NOMO-1 treated with DMSO at 0.1 percent for 48 hours (cell line): ENCODE measurements at regions not wholly inside any gene's neighbourhood (a gene's known extent, or its start where the extent isn't known, plus 50 kb on each side); places are given as distances from the start of the nearest gene placed in this dataset.

Experiments
- DNase-seq: peaks from one replicate; lab custom pipeline; 2025; ENCODE audit not compliant: unreplicated experiment; lab: John Stamatoyannopoulos, UW

DNA sequence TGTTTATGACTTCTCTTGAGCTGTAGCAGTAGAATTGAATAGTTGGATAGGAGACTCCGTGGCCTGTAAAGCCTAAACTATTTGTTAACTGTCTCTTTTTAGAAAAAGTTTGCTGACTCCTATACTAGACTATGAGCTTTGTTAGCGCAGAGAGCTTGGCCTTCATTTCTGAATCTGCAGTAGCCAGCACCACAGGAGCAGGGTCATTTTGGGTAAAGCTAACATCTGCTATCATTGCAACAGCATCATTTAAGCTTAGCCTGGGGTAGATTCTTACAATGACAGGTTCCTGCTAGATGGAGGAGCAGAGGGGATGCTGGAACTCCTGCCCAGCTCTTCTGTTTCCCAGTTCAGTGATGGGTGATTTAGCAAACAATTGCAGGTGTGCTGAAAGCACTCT is 133.7 kb upstream of the ASTN2 start:
- DNase-seq: no peak

DNA sequence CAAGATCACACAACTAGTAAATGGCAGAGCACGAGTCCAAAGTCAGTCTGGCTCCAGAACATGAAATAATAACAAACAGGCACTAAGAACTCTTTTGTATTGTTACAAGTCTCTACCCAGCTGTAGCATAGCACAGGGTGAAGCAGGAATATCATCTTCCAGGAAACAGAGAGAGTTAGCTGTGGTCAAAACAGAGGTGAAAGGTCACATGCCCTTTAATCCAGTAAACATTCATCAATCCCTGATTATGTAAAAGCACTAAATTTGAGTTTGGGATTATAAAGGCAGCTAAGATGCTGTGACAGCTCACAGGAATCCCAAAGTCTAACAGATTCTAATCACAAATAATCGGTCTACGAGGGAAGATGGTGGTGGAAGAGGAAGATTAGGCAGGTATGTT is 133.0 kb upstream of the ASTN2 start:
- no peak for DNase-seq

DNA sequence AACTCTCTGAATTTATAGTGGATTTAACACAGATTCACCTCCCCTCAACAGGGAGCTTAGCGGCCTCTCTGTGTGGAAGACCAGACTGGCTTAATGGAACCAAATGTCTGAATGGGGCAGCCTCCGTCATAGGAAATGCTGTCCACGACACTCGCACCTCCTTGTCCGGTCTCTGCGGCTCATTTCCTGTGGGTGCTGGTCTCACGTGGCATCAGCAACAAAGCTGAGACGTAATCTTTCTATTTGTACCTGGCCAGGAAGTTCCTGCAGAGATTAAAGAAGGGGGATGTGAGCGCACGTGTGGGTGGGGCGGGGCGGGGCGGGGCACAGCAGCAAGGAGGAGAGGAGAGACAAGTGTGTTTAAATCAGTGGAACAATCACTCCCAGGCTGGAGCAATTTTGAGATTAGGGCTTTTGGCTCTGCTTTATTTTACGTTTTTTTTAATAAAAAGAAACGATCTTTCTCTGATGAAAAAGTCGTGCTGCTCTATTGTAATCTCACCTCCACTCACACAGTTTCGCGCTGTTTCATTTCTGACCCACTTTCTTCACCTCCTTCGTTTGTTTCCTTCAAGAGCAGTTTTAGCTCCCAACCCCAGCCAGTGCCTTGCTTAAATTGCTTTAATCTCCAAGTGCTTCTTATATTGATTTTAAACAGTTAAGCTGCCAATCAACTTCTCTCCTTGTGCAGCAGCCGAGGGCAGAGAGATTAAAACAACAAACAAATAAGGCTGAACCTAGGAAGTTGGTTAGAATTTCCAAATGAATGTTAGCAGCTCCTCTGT is 132.2 kb upstream of the ASTN2 start:
- DNase-seq: no peak

DNA sequence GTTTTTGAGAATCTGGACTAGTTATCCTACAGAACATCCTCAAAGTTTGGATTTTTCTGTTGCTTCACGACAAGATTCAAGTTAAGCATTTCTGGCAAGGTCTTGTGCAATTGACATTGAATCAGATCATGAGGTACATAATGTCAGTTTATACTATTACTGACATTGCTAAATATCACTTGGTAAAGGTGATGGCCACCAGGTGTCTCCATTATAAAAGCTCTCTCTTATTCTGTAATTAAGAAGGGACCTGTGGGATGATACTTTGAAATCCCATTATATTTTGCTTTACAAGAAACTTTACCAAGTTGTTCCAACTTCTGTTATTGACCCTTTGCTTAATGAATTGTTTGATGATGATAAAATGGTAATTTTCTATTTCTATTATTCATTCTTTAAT is 131.0 kb upstream of the ASTN2 start:
- DNase-seq: no peak

DNA sequence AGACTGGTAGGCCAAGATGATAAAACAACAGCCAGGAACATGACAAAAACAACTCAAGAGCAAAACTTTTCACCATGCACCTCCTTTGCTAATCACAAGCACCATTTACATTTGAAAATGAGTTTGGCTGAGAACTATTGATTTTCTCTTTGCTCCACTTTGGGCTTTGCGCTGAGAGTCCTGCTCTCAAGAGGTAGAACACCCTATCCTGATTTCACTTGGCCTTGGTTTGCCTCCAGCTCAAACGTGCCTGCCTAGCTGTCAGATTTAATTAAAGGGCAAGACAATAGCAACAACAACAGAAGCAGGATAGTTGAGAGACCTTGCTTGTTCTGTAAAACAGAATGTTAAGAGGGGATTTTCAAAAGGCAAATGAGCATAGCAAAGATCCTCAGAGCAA is 128.2 kb upstream of the ASTN2 start:
- no peak for DNase-seq

DNA sequence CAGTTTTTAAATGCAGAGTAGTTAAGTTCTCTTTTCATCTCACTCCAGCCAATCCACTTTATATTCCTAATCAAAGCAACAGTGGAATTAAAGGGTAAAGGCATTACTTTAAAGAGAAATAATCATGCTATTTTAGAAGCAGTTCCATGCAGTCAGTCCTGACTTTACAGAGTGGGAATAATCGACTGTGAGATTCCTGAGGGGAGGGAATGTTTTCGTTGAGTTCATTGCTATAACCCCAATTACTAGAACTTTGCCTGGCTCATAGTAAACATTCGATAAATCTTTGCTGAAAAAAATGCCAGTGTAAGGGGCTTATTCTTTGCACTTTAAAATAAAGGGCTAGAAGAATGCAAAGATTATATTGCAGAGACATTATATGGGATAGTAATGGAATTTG is 127.2 kb upstream of the ASTN2 start:
- DNase-seq: no peak

DNA sequence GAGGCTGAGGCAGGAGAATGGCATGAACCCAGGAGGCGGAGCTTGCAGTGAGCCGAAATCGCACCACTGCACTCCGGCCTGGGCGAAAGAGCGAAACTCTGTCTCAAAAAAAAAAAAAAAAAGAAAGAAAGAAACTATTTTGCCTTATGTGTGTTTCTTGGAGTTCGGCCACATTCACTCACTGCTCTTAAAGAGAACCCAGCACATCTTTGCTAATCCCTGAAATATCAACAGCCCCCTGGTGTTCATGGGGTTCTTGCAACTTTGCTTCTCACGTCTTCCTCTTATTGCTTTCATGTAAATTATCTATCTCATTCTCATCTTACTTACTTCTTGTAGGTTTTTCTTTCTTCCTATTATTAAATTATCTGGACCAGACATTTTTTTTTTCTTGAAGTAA is 126.3 kb upstream of the ASTN2 start:
- DNase-seq: no peak

DNA sequence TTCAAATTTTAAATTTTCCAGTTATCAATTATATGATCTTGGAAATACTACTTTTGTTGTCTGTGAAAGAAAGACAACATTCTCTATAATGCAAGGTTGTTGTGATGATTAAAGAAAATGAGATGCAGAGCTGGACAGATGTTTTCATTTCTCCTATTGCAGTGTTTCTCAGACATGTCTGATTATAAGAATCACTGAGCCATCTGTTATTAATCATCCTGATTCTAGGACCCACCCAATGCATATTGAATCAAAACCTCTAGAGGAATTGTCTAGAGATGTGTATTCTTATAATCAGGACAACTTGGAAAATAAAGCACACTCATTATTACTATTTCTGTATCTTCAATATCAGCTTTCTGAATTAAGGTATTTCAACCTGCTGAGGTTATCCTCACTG is 121.1 kb upstream of the ASTN2 start:
- DNase-seq: no peak

DNA sequence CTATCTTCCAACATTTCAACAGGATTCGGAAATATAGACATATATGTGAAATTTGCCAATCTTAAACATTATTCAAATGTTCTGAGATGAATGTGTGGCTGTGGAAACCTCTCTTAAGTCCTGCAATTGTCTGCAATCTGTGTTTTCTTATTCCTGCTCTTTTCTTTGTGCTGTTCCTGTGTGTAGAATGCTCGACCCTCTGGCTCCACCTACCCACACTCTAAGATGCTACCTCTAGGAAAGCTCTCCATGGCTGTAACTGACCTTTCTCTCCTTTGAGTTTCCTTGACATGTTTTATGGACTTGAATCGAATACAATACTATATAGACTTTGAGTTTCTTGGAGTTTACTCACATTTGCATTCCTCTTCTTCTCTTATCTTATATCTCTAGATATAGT is 120.6 kb upstream of the ASTN2 start:
- no peak for DNase-seq

DNA sequence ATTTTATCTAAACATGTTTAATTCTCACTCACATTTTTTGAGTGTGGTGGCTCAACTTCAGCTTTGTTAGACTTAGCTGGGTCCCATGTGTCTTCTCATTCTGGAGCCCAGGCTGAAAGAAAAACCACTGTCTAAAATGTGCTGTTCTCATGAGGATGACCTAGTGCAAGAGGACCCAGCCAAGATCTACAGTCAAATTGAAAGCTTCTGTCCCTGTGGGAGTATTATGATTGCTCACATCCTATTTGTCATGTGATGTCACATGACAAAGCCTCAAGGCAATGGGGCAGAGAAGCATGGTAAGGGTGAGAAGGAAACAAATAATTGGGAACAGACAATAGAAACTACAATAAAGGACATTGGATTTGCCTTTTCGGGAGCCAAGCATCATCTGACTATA is 113.4 kb upstream of the ASTN2 start:
- DNase-seq: no peak

DNA sequence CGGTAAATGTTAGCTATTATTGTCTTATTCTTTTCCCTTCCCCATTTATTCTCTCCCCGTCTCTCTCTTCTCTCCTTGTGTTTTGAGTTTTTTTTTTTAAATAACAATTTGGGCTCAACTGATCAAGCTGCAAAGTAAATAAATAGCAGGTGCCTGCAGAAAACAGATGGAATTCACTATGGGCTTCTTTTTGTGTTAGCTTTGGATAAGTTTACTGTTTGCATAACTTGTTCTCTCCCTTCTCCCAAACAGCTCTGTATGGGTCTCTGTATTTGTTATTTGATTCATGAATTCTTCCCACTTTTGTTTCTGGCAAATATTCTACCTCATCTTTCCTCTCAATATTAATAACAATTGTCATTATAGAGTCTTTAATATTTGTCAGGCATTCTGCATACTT is 111.8 kb upstream of the ASTN2 start:
- DNase-seq: no peak

DNA sequence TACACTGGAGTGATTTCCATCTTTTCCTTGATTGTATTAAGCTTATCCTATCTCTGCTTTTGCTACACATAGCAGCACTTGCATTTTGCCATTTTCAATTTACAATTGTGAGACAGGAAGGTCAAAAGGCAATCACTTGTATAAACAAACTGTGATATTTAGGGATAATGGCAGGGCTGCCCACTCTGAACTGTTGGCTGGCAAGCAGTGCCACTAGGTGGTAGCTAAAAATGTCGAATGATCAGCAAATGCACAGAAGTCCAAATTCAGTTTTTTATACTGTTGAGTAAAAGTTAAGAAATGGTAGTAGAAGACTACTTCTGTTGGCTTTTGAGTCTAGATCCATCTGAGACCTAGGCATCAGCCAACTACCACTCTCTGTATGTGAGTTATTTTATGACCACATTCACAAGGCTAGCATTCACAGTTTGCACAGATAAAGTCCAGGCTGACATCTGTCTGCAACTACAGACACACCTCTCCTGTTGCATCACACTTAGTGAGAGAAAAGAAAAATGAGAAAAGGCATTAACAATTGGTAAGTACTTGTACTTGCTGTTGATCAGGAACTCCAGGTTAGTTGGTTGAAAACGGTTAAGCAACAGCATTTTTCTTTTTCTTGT is 108.8 kb upstream of the ASTN2 start:
- no peak for DNase-seq

DNA sequence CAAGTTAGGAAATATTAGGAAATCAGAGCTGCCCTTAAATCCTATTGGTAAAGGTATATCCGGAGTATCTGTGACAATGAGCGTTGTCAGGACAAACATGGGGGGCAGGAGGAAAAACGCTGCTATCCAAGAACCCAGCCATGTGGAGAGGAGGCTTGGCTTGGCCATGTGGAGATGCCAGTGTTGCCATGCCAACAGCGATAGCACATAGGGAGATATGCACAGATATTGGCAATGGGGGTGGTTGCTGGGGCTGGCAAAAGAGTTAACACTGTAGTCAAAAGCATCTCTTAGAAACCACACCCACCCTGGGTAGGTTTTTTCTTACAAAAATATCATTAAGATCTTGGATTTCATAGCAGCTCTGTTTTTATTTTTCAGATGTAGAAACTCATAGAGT is 106.4 kb upstream of the ASTN2 start:
- DNase-seq: no peak

DNA sequence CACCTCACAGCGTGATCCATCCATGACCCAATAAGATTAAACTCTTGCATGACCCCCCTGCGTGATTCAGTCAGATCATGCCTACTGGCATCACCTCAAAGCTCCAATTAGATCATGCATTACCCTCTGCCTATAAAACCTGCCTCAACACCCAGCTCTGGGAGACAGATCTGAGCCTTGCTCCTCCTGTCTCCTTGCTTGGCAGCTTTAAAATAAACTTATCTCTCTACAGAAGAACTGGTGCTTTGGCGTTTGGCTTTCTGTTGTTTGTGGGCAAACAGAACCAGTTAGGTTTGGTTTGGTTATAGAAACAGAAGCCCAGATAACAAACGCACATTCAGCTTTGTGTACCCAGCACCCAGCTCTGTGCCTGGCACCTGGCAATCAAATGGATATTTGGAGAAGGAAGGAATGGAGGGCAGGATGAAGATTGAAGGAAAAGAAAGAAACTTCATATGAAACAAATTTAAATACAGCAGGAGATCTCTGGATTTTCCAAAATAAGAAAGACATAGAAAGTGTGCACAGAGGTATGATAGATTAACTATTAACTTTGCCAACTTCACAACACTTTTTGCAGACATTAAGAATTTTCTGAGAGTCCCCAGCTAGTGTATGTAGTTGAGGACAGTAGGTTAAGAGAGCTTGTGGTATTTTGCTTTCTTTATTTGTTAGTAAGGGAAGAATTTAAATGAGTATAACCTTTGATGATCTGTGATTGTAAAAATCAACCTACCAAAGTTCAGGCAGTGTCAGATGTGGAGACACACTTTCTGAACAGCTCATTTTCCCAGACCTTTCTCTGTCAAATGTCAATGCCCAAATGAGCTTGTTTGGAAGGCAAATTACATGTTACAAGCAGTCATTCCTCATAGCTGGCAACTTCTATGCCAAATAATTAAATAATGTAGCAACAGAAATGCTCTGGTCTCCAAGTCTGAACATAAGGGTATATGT is 102.1 kb upstream of the ASTN2 start:
- no peak for DNase-seq

DNA sequence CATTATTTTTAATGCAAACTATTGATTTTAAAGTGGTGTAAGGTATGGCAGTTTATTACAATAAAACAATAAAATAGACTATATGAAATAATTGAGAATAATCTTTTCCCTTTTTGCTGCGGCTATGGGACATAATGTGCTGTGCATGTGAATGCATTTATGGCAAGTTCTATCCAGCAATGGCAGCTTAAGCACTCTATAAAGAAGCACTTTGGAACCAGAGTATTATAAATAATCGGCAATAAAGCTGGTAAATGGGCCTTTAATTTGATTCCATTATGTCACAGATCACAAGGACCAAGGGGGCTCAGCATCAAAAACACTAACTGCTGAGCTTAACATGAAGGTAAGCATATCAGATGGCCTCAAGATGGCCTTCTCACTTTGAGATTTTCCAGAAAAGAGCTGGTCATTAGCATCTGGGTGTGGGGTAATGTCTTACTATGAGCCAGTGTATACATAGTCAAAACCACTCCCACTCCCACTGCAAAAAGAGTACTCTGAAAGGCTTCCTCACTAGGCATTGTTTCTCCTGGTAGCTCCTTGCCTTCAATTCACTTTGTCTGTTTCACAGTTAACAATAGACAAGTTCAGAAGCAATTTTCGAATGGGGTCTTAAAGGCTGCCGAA is 97.1 kb upstream of the ASTN2 start:
- DNase-seq: no peak

DNA sequence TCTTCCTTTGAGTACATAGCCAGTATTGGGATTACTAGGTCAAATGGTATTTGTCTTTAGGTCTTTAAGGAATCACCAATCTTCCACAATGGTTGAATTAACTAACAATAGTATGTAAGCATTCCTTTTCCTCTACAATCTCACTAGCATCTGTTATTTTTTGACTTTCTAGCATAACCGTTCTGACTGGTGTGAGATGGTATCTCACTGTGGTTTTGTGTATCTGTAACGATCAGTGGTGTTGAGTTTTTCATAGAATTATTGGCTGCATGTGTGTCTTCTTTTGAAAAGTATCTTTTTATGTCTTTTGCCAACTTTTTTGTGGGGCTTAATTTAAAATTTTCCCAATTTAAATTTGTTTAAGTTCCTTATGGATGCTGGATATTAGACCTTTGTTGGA is 81.5 kb upstream of the ASTN2 start:
- no peak for DNase-seq

DNA sequence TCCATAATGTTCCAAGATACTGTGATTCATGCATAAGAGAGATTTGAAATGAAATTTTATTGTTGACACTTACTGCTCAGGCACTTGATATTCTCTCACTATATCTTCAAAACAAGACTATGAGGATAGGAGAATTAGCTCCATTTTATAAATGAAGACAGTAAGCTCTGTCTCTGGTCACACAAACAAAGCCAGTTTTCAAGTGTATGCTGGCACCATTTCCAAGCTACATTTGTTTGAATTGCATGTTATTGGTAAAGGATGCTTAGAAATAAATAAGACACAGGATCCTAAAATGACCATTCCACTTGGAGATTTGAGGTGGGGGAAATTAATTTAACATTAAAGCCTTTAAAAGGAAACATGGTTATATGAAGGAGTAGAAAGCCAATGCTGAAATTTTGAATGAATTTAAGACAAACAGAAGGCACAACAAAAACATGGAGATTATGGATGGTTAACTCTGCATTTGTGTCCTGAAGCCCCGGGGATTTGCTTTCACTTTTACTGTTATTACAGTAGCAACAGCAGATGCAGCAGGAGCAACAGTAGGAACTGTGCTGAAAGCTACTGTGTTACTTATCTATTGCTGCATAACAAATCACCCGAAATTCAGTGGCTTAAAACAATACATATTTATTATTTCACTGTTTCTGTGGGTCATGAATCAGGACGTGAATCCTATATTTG is 79.7 kb upstream of the ASTN2 start:
- DNase-seq: no peak

DNA sequence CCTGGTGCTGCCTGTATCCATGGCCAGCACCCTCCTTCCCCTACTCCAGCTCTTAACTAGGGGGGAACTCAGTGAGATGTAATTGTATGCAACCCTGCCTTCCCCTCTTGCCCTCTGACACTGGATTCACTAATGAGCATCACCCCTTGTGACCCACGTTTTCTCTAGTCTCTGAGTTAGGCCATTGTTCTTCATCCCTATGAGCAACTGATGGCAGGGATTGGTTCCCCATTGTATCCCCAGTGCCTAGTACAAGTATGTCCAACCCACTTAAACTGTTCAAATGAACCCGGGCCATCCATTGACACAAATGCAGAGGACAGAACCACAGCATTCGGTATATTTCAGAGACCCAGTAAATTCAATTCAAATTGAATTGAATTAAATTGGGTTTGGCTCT is 77.6 kb upstream of the ASTN2 start:
- no peak for DNase-seq

DNA sequence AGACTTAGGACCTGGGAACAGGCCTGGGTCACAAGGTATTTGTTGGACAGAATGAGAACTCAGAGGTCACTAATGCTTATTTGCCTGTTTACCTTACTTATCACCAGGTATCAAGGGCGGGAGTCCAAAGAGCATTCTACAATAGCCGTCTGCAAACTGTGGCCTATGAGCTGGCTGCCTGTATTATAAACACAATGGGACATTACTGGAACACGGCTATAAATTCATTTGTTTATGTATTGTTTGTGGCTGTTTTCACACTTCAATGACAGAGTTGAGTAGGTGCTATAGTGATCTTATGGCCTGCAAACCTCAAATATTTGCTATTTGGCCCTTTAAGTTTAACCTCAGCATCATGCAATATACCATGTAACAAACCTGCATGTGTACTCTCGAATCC is 76.6 kb upstream of the ASTN2 start:
- DNase-seq: no peak

DNA sequence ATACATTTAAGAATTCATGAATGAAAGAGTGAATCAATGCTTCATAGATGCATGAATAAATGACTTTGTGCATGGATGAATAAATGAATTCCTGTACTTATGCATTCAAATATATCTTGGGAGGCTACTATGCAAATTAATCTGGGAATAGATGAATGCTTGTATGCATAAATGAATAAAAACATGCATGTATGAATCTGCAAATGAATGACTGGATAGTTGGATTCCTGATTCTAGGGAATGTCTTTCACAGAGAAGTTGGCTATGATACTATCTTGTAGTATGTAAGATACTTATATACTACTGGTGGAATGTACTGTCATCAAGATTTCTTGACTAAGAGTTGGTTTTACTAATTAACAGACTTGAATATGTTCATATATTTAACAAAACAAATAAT is 75.3 kb upstream of the ASTN2 start:
- DNase-seq: no peak

DNA sequence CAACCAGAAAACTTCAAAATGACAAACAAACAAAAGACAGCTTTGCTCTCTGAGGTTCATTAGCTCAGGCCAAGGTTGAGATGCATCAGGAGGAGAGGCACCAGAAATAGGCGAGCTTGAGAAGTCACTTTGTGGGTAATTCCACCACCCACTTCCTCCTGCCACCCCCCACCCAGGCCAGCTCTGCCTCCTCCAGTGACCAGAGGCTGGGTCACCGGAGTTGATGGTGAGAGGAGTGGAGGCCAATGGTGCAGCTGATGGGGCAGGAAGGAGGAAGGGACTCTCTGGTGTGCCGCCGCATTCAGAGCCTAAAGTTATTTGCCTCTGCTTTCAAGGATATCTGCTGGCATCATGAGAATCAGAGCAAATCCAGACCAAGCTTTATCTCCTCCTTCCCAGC is 73.8 kb upstream of the ASTN2 start:
- no peak for DNase-seq
